KBM-7 (cell line): ENCODE measurements at regions not wholly inside any gene's neighbourhood (a gene's known extent, or its start where the extent isn't known, plus 50 kb on each side); places are given as distances from the start of the nearest gene placed in this dataset.

Experiments
- DNase-seq: peaks from one replicate; pipeline ENCODE4 v3.0.0-alpha.2; 2015
- in situ Hi-C: fragments of 300-500 bp; cut with MboI; formaldehyde crosslinking; loops from 2 replicates; pipeline ENCODE4 v1.14.3; 2020; ENCODE audit warnings: low sequenced_read_pairs, low pct_unique_long_range_greater_than_20kb, mixed read lengths

GRCh38 chr16:86382067-86382773 is 128.1 kb upstream of the FOXF1 start:
- DNase-seq: no peak
- in situ Hi-C loops: no loop called here

GRCh38 chr16:86382774-86383407 is 127.4 kb upstream of the FOXF1 start:
- DNase-seq: no peak
- in situ Hi-C loops: no loop called here

- in situ Hi-C loops: no loop called here
- peak; percentile 11 for DNase-seq
Observed at GRCh38 chr16:86383488-86384262, 126.7 kb upstream of the FOXF1 start.

GRCh38 chr16:86384263-86384649 is 126.1 kb upstream of the FOXF1 start:
- in situ Hi-C loops: no loop called here

GRCh38 chr16:86384980-86385379 is 125.3 kb upstream of the FOXF1 start:
- in situ Hi-C loops: no loop called here
- DNase-seq: no peak

More at GRCh38 chr16:86384263-86384649, 126.1 kb upstream of the FOXF1 start:
- DNase-seq: no peak

- in situ Hi-C loops: no loop called here
- no peak for DNase-seq
Observed at GRCh38 chr16:86387468-86388440, 122.6 kb upstream of the FOXF1 start.

- in situ Hi-C loops: no loop called here
- DNase-seq: no peak
Observed at GRCh38 chr16:86388976-86389375, 121.4 kb upstream of the FOXF1 start.

GRCh38 chr16:86389566-86390328 is 120.6 kb upstream of the FOXF1 start:
- DNase-seq: no peak
- in situ Hi-C loops: no loop called here

GRCh38 chr16:86390335-86390734 is 120.0 kb upstream of the FOXF1 start:
- in situ Hi-C loops: no loop called here
- no peak for DNase-seq

- in situ Hi-C loops: no loop called here
Observed at GRCh38 chr16:86391486-86391885, 118.8 kb upstream of the FOXF1 start.

GRCh38 chr16:86391984-86392383 is 118.3 kb upstream of the FOXF1 start:
- in situ Hi-C loops: no loop called here
- no peak for DNase-seq

More at GRCh38 chr16:86391486-86391885, 118.8 kb upstream of the FOXF1 start:
- DNase-seq: no peak

GRCh38 chr16:86392436-86393152 is 117.7 kb upstream of the FOXF1 start:
- in situ Hi-C loops: no loop called here
- DNase-seq: no peak

GRCh38 chr16:86393907-86394626 is 116.3 kb upstream of the FOXF1 start:
- DNase-seq: no peak
- in situ Hi-C loops: no loop called here

- no peak for DNase-seq
- in situ Hi-C loops: no loop called here
Observed at GRCh38 chr16:86395477-86395876, 114.8 kb upstream of the FOXF1 start.

GRCh38 chr16:86396422-86396821 is 113.9 kb upstream of the FOXF1 start:
- no peak for DNase-seq
- in situ Hi-C loops: no loop called here

- in situ Hi-C loops: no loop called here
- no peak for DNase-seq
Observed at GRCh38 chr16:86396901-86397311, 113.4 kb upstream of the FOXF1 start.

GRCh38 chr16:86398201-86398600 is 112.1 kb upstream of the FOXF1 start:
- no peak for DNase-seq
- in situ Hi-C loops: no loop called here
